A673 (cell line): ENCODE measurements at regions not wholly inside any gene's neighbourhood (a gene's known extent, or its start where the extent isn't known, plus 50 kb on each side); places are given as distances from the start of the nearest gene placed in this dataset.
"Not testable (repeated sequence)": the region's sequence is repeated elsewhere in the genome, so short reads cannot be mapped to it uniquely, and the experiment has no call there.

Experiments used
- BruUV-seq: library from RNA; stranded (reverse); fragments of 400-500 nt; replicated peaks from 2 replicates; lab custom pipeline; 2021; lab: Mats Ljungman, UMichigan
- CTCF ChIA-PET: fragments of 300-600 bp; sonication (Branson Sonifier 250); formaldehyde crosslinking; loops from one replicate; lab custom pipeline; 2022; ENCODE audit warnings: antibody characterized with exemption; lab: Charles Lee
- POLR2A ChIA-PET: fragments of 300-600 bp; sonication (Branson Sonifier 250); formaldehyde crosslinking; loops from one replicate; lab custom pipeline; 2022; ENCODE audit warnings: antibody characterized with exemption; ENCODE audit not compliant: low non-redundant PET; lab: Charles Lee
- DNase-seq: peaks from one replicate; pipeline ENCODE4 v3.0.0-alpha.2; 2015; ENCODE audit warnings: low spot score
- H3K27ac ChIP-seq: fragments of 200-600 bp; sonication (generic); 2 replicates; pipeline ENCODE4 v1.5.1; 2016; ENCODE audit warnings: mixed run types, low read depth, mild to moderate bottlenecking, mixed read lengths, antibody characterized with exemption, low read length; ENCODE audit not compliant: poor library complexity, severe bottlenecking
- H3K27me3 ChIP-seq: fragments of 200-600 bp; sonication (generic); replicated peaks from 2 replicates; pipeline ENCODE4 v1.6.1; 2017; ENCODE audit warnings: mixed run types, low read depth, mild to moderate bottlenecking, mixed read lengths, antibody characterized with exemption, low read length; ENCODE audit not compliant: insufficient read depth, poor library complexity
- H3K36me3 ChIP-seq: fragments of 200-600 bp; sonication (generic); 2 replicates; pipeline ENCODE4 v1.6.1; 2016; ENCODE audit warnings: mixed run types, mild to moderate bottlenecking, mixed read lengths, antibody characterized with exemption, low read length; ENCODE audit not compliant: insufficient read depth, poor library complexity, severe bottlenecking
- H3K4me1 ChIP-seq: fragments of 200-600 bp; sonication (generic); 2 replicates; pipeline ENCODE4 v1.6.1; 2017; ENCODE audit warnings: mixed run types, mild to moderate bottlenecking, mixed read lengths, antibody characterized with exemption, low read length; ENCODE audit not compliant: insufficient read depth, poor library complexity, severe bottlenecking
- H3K4me3 ChIP-seq: fragments of 200-600 bp; sonication (generic); 2 replicates; pipeline ENCODE4 v1.5.1; 2016; ENCODE audit warnings: low read depth, mixed run types, mild to moderate bottlenecking, mixed read lengths, low read length; ENCODE audit not compliant: poor library complexity, severe bottlenecking
- H3K9me3 ChIP-seq: fragments of 200-600 bp; sonication (generic); 2 replicates; pipeline ENCODE4 v1.6.1; 2016; ENCODE audit warnings: mixed run types, low read depth, mild to moderate bottlenecking, mixed read lengths, antibody characterized with exemption, low read length; ENCODE audit not compliant: poor library complexity, severe bottlenecking
- intact Hi-C: fragments of 100-400 bp; cut with micrococcal nuclease; formaldehyde crosslinking; loops from one replicate; pipeline ENCODE4 v1.10.0; 2022; ENCODE audit not compliant: unreplicated experiment

DNA sequence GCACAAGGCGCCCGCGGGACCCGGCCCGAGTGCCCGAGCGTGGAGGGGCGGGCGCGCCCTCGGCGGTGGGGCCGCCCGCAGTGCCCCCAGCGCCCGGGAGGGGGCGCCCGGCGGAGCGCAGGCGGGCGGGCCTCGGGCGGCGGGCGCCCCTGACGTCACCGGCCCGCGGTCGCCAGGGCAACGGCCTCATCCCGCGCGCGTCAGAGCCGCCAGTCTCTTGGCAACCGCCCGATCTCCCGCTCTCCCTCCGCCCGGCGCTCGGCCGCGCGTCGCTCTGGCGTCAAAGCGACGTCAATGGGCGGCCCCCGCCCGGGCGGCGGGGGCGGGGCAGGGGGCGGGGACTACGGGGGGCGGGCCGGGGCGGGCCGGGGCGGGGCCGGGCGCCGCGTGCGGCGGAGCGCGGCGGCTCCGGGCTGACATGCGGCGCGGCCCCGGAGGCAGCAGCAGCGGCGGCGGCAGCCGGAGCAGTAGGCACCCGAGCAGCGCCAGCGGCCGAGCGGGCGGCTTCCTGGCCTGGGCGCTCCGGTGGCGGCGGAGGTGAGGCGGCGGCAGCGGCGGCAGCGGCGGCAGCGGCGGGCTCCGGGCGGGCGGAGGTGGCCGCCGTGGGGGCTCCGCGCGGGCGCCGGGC, 4410.6 kb upstream of the TPTE start:
- H3K27ac ChIP-seq, POLR2A ChIA-PET, DNase-seq, H3K27me3 ChIP-seq, intact Hi-C loops, CTCF ChIA-PET, BruUV-seq, H3K36me3 ChIP-seq, H3K9me3 ChIP-seq, H3K4me1 ChIP-seq: not testable (repeated sequence)
- peak overlapping the region; percentile 31 for H3K4me3 ChIP-seq

DNA sequence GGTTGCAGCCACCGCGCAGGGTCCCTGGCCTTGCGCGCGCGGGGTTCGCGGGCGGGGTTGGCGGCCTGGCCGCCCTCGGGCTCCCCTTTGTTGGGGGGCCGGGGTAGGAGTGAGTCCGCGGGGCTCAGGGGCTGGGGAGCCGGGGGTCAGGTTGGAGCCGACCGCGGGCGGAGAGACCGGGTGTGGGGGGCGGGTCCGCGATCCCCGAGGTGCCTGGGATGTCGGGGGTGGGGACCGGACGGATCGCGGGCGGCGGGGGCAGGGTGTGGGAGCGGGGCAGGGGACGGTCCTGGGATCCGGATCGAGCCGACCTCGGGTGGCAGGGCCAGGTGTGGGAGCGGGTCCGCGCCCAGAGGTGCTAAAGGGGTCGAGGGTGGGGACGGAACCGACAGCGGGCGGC, 4410.0 kb upstream of the TPTE start:
- intact Hi-C loops, BruUV-seq, H3K27ac ChIP-seq, POLR2A ChIA-PET, H3K36me3 ChIP-seq, H3K27me3 ChIP-seq, DNase-seq, H3K4me1 ChIP-seq, H3K9me3 ChIP-seq, CTCF ChIA-PET: not testable (repeated sequence)
- H3K4me3 ChIP-seq: peak overlapping the region; percentile 31

DNA sequence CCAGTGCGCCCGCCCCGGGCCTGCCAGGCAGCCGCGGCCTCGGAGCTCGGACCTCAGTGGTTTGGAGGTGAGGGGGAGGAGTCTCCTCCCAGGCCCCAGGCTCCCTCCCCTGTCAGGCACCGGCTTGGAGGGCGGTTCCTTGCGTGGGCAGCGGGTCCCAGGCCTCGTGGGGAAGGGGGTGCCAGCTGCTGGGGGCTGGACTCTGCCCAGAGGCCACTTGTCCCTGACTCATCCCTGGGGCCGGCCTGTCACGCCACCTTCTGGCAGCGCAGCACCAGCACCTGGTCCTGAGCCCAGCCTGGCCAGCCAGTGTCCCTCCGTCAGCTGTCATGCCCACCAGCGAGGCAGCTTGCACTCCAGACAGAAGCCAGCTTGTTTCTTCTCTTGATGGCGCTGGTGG, 4403.0 kb upstream of the TPTE start:
- H3K9me3 ChIP-seq, intact Hi-C loops, H3K4me3 ChIP-seq, BruUV-seq, DNase-seq, POLR2A ChIA-PET, H3K27ac ChIP-seq, CTCF ChIA-PET, H3K27me3 ChIP-seq, H3K4me1 ChIP-seq, H3K36me3 ChIP-seq: not testable (repeated sequence)

DNA sequence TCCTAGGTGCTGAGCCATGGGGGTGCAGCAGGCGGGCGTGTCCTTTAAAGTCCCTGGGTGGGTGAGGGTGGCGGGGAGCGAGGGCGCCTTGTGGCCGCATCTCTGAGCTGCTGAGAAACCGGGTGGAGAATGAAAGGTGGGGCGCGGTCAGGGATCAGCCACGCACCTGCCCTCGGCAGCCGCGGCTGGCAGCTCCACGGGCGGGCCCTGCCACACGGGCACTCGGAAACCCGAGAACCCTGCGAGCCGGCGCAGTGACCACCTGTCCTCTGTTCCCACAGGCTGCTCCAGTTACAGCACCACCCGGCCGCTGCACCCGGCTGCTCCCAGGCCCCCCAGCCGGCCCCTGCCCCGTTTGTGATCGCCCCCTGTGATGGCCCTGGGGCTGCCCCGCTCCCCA, 4400.5 kb upstream of the TPTE start:
- H3K27ac ChIP-seq, BruUV-seq, H3K9me3 ChIP-seq, intact Hi-C loops, CTCF ChIA-PET, POLR2A ChIA-PET, H3K36me3 ChIP-seq, H3K27me3 ChIP-seq, H3K4me3 ChIP-seq, H3K4me1 ChIP-seq, DNase-seq: not testable (repeated sequence)

DNA sequence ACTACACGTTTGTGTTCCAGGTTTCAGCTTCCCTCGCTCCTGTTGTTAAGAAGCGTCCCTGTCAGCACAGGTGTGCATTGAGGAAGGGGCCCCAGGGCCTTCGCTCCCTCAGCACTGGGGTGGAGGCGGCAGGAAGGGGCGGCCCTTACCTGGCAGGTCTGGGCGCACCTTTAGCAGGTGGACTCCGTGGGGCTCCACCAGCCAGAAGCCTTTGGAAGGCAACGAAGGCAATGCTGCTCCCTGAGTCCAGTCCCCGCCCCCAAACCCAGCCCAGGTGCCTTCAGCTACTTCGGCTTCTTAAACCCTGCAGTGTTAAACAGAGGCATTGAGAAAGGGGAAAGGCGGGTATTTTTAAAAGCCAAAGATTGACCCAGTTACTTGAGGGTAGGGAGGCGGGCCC, 4398.8 kb upstream of the TPTE start:
- H3K4me3 ChIP-seq, CTCF ChIA-PET, H3K27ac ChIP-seq, POLR2A ChIA-PET, H3K27me3 ChIP-seq, DNase-seq, H3K9me3 ChIP-seq, intact Hi-C loops, BruUV-seq, H3K36me3 ChIP-seq, H3K4me1 ChIP-seq: not testable (repeated sequence)

DNA sequence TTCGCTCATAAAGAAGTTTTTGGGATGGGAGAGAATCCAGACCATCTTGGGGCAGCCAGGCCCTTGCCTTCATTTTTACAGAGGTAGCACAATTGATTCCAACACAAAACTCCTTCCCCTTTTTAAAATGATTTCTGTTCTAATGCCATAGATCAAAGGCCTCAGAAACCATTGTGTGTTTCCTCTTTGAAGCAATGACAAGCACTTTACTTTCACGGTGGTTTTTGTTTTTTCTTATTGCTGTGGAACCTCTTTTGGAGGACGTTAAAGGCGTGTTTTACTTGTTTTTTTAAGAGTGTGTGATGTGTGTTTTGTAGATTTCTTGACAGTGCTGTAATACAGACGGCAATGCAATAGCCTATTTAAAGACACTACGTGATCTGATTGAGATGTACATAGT, 4398.2 kb upstream of the TPTE start:
- CTCF ChIA-PET: not testable (repeated sequence)

DNA sequence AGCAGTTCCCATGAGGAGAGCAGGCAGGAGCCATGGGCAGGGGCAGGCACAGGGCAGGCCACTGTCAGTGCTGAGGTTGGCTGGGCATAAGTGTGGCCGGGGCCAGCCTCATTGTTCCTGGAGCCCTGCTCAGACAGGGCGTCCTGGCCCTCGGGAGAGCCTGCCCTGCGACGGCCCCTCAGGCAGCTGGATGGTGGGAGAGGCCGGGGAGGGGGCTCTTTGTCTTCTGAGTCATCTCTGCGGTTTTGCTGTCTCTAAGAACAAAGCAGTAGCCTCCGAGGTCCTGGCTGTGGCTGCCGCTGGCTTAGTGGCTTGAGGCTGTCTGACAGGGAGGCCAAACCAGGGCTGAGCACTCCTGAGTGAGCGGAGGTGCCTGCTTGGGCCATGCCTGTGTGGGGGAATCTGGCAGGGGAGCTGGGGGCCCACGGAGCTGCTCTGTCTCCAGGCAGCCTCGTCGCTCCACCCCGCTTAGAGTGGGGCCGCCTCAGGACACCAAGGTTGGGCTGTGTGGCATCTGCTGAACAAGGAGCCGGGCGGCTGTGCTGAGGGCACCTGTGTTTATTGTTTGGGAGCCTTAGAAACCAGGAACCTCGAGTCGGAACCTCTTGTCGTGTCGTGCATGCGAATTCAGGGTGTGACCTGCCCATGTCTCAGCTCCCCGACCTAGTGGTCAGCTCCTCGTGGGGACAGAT, 4395.7 kb upstream of the TPTE start:
- H3K4me1 ChIP-seq, H3K27me3 ChIP-seq, DNase-seq, H3K36me3 ChIP-seq, H3K27ac ChIP-seq, POLR2A ChIA-PET, CTCF ChIA-PET, intact Hi-C loops, BruUV-seq, H3K9me3 ChIP-seq, H3K4me3 ChIP-seq: not testable (repeated sequence)

More for the DNA sequence above, 4398.2 kb upstream of the TPTE start:
- H3K36me3 ChIP-seq, H3K27me3 ChIP-seq, H3K27ac ChIP-seq, H3K4me1 ChIP-seq, BruUV-seq, intact Hi-C loops, DNase-seq, H3K9me3 ChIP-seq, H3K4me3 ChIP-seq, POLR2A ChIA-PET: not testable (repeated sequence)
